ENCODE measurements at regions not wholly inside any gene's neighbourhood (a gene's known extent, or its start where the extent isn't known, plus 50 kb on each side); places are given as distances from the start of the nearest gene placed in this dataset.

GRCh38 chr7:91515961-91516360, 251.7 kb downstream of the FZD1 start:
- ChIA-PET CTCF (no interaction called here), POLR2A (interaction anchor here (0.7 kb wide), 1 partner anchor 112 kb away, joined by 3 read pairs; no protein-coding TSS in a partner anchor)

GRCh38 chr7:91517201-91517785, 253.1 kb downstream of the FZD1 start:
- ChIA-PET POLR2A (no interaction called here), CTCF (no interaction called here)

GRCh38 chr7:91518058-91518457, 253.8 kb downstream of the FZD1 start:
- CTCF ChIA-PET, result no interaction called here
- POLR2A ChIA-PET, result no interaction called here

- ChIA-PET CTCF (no interaction called here), POLR2A (no interaction called here)
Measured at GRCh38 chr7:91519241-91520158, 255.3 kb downstream of the FZD1 start.

- ChIA-PET POLR2A (no interaction called here), CTCF (interaction anchor here (0.5 kb wide), 1 partner anchor 64 kb away, joined by 4 read pairs; no protein-coding TSS in a partner anchor)
Measured at GRCh38 chr7:91520645-91521044, 256.4 kb downstream of the FZD1 start.

- ChIA-PET POLR2A (no interaction called here), CTCF (no interaction called here)
Measured at GRCh38 chr7:91526404-91526803, 262.2 kb downstream of the FZD1 start.

GRCh38 chr7:91527460-91527859, 263.2 kb downstream of the FZD1 start:
- ChIA-PET CTCF (no interaction called here), POLR2A (no interaction called here)

- POLR2A ChIA-PET, result no interaction called here
- CTCF ChIA-PET, result no interaction called here
Measured at GRCh38 chr7:91533996-91534395, 269.8 kb downstream of the FZD1 start.

- ChIA-PET CTCF (no interaction called here), POLR2A (no interaction called here)
Measured at GRCh38 chr7:91537260-91538152, 273.3 kb downstream of the FZD1 start.

GRCh38 chr7:91541641-91542040, 277.4 kb downstream of the FZD1 start:
- CTCF ChIA-PET, result no interaction called here
- POLR2A ChIA-PET, result no interaction called here

GRCh38 chr7:91543646-91544045, 279.4 kb downstream of the FZD1 start:
- ChIA-PET CTCF (interaction anchor here (0.5 kb wide), 1 partner anchor 15 kb away, joined by 4 read pairs; no protein-coding TSS in a partner anchor), POLR2A (no interaction called here)

- CTCF ChIA-PET, result no interaction called here
- POLR2A ChIA-PET, result no interaction called here
Measured at GRCh38 chr7:91549878-91550277, 285.6 kb downstream of the FZD1 start.

- ChIA-PET POLR2A (no interaction called here), CTCF (no interaction called here)
Measured at GRCh38 chr7:91550931-91551330, 286.7 kb downstream of the FZD1 start.

- ChIA-PET POLR2A (no interaction called here), CTCF (no interaction called here)
Measured at GRCh38 chr7:91551377-91552175, 287.3 kb downstream of the FZD1 start.

GRCh38 chr7:91553410-91553895, 289.2 kb downstream of the FZD1 start:
- ChIA-PET CTCF (no interaction called here), POLR2A (interaction anchor here (0.6 kb wide), 1 partner anchor 1048 kb away, joined by 3 read pairs; no protein-coding TSS in a partner anchor)

- POLR2A ChIA-PET, result no interaction called here
- CTCF ChIA-PET, result no interaction called here
Measured at GRCh38 chr7:91554883-91555282, 290.6 kb downstream of the FZD1 start.

GRCh38 chr7:91556239-91556638, 292.0 kb downstream of the FZD1 start:
- CTCF ChIA-PET, result no interaction called here
- POLR2A ChIA-PET, result no interaction called here

- CTCF ChIA-PET, result no interaction called here
- POLR2A ChIA-PET, result no interaction called here
Measured at GRCh38 chr7:91556956-91557650, 292.9 kb downstream of the FZD1 start.

- POLR2A ChIA-PET, result no interaction called here
- CTCF ChIA-PET, result no interaction called here
Measured at GRCh38 chr7:91557789-91558404, 293.7 kb downstream of the FZD1 start.
